ENCODE measurements at regions not wholly inside any gene's neighbourhood (a gene's known extent, or its start where the extent isn't known, plus 50 kb on each side); places are given as distances from the start of the nearest gene placed in this dataset.

GRCh38 chr5:125717209-125717608 is 706.0 kb upstream of the GRAMD2B start:
- in situ Hi-C loops (cut with MboI; ENCODE audit: low sequenced_read_pairs, unreplicated experiment), result no loop called here
- no peak for TF ChIP-seq CTCF (IDR thresholded peaks at IDR 0.05; ENCODE audit: borderline replicate concordance, control extremely low read depth, extremely low read depth, insufficient read depth, missing control alignments)
- no peak for DNase-seq (ENCODE audit: low spot score)

DNA sequence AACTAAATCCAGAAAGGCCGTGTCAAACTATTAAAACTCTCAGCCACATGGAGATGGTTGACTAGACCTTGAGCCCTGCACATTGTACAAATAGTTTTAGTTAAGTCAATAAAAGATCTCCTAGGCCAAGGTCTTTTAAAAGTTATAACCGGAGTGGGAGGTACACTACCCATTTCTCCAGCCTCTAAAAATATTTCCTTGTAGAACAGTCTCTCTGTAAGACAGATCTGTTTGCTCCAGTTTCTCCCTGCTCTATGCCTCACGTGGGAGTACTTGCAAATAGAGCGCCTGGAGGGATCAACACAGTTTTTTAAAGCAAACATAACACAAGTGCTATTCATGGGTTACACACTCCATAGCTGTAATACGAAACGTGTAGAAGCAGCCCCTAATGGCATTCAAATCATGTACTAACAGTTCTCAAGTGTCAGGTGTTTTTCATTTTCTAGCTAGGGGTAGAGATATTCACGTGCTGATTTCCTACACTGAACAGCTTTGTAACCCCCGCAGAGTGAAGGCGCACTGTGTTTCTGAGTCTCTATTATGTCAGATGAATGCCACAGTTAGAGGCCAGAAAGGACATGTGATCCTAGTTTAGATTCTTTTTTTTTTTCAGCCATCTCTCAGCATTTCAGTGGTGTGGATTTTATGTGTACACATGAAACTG is 703.4 kb upstream of the GRAMD2B start:
- in situ Hi-C loops (cut with MboI; ENCODE audit: low sequenced_read_pairs, unreplicated experiment), result no loop called here
- no peak for TF ChIP-seq CTCF (IDR thresholded peaks at IDR 0.05; ENCODE audit: borderline replicate concordance, control extremely low read depth, extremely low read depth, insufficient read depth, missing control alignments)
- no peak for DNase-seq (ENCODE audit: low spot score)

DNA sequence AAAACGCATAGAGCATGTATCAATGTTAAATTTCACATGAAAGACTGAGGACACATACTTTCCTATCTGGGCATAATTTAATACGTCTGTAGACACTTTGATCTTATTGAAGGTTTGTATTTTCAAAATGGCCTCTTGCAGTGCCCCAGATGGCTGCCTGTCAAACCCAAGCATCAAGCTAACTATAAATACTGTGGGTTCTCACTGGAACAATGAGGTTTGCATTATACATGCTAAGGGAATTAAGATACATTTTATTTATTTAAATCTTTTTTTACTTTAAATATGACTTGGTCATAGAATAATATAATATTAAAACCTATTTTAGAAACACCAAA is 702.9 kb upstream of the GRAMD2B start:
- in situ Hi-C loops (cut with MboI; ENCODE audit: low sequenced_read_pairs, unreplicated experiment), result no loop called here
- DNase-seq (ENCODE audit: low spot score), result no peak
- TF ChIP-seq CTCF (IDR thresholded peaks at IDR 0.05; ENCODE audit: borderline replicate concordance, control extremely low read depth, extremely low read depth, insufficient read depth, missing control alignments), result no peak

- DNase-seq (ENCODE audit: low spot score), result no peak
- in situ Hi-C loops (cut with MboI; ENCODE audit: low sequenced_read_pairs, unreplicated experiment), result no loop called here
- TF ChIP-seq CTCF (IDR thresholded peaks at IDR 0.05; ENCODE audit: borderline replicate concordance, control extremely low read depth, extremely low read depth, insufficient read depth, missing control alignments), result no peak
Observed at GRCh38 chr5:125720721-125721120, 702.5 kb upstream of the GRAMD2B start.

DNA sequence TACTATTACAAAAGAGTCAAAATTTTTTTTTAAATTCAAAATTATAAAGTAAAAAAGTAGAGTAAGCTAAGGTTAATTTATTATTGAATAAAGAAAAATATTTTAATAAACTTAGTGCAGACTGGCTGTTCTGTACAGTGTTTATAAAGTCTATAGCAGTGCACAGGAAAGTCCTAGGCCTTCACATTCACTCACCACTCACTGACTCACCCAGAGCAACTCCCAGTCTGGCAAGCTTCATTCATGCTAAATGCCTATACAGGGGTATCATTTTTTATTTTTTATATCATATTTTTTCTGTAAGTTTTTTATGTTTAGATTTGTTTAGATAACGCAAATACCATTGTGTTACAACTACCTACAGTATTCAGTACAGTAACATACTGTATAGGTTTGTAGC is 700.7 kb upstream of the GRAMD2B start:
- in situ Hi-C loops (cut with MboI; ENCODE audit: low sequenced_read_pairs, unreplicated experiment), result no loop called here
- DNase-seq (ENCODE audit: low spot score), result no peak
- no peak for TF ChIP-seq CTCF (IDR thresholded peaks at IDR 0.05; ENCODE audit: borderline replicate concordance, control extremely low read depth, extremely low read depth, insufficient read depth, missing control alignments)

GRCh38 chr5:125725691-125726090 is 697.5 kb upstream of the GRAMD2B start:
- no peak for TF ChIP-seq CTCF (IDR thresholded peaks at IDR 0.05; ENCODE audit: borderline replicate concordance, control extremely low read depth, extremely low read depth, insufficient read depth, missing control alignments)
- in situ Hi-C loops (cut with MboI; ENCODE audit: low sequenced_read_pairs, unreplicated experiment), result no loop called here
- DNase-seq (ENCODE audit: low spot score), result no peak

Measured in GM13976 (cell line).